ENCODE measurements at regions not wholly inside any gene's neighbourhood (a gene's known extent, or its start where the extent isn't known, plus 50 kb on each side); places are given as distances from the start of the nearest gene placed in this dataset.

- no peak overlapping the region for H3K27ac Mint-ChIP-seq
- intact Hi-C loops (cut with micrococcal nuclease), result no loop called here
- H3K4me1 Mint-ChIP-seq (ENCODE audit: low read depth), result no peaks in the 10 kb centered on the region
- no peaks in the 10 kb centered on the region for H3K36me3 Mint-ChIP-seq (ENCODE audit: low read depth)
- H3K9me3 Mint-ChIP-seq, result no peaks in the 10 kb centered on the region
- H3K27me3 Mint-ChIP-seq, result no peaks in the 10 kb centered on the region
- H3K4me3 Mint-ChIP-seq, result no peak overlapping the region
Observed at GRCh38 chr22:27556371-27556770, 245.2 kb downstream of the MN1 start.

- no peak overlapping the region for H3K4me3 Mint-ChIP-seq
- H3K4me1 Mint-ChIP-seq (ENCODE audit: low read depth), result no peaks in the 10 kb centered on the region
- H3K9me3 Mint-ChIP-seq, result no peaks in the 10 kb centered on the region
Observed at GRCh38 chr22:27557286-27558008, 244.1 kb downstream of the MN1 start.

GRCh38 chr22:27558658-27559371 lies 242.7 kb downstream of the MN1 start:
- Mint-ChIP-seq H3K36me3 (ENCODE audit: low read depth) (no peaks in the 10 kb centered on the region), H3K9me3 (no peaks in the 10 kb centered on the region), H3K27me3 (no peaks in the 10 kb centered on the region), H3K4me1 (ENCODE audit: low read depth) (no peaks in the 10 kb centered on the region), H3K4me3 (no peak overlapping the region), H3K27ac (no peak overlapping the region)
- intact Hi-C loops (cut with micrococcal nuclease), result no loop called here

More at GRCh38 chr22:27557286-27558008, 244.1 kb downstream of the MN1 start:
- Mint-ChIP-seq H3K36me3 (ENCODE audit: low read depth) (no peaks in the 10 kb centered on the region), H3K27me3 (no peaks in the 10 kb centered on the region), H3K27ac (no peak overlapping the region)
- intact Hi-C loops (cut with micrococcal nuclease), result no loop called here

GRCh38 chr22:27560781-27561180 lies 240.8 kb downstream of the MN1 start:
- H3K4me1 Mint-ChIP-seq (ENCODE audit: low read depth), result no peaks in the 10 kb centered on the region
- no peak overlapping the region for H3K27ac Mint-ChIP-seq
- intact Hi-C loops (cut with micrococcal nuclease), result no loop called here
- H3K27me3 Mint-ChIP-seq, result no peaks in the 10 kb centered on the region
- H3K9me3 Mint-ChIP-seq, result no peaks in the 10 kb centered on the region
- H3K36me3 Mint-ChIP-seq (ENCODE audit: low read depth), result no peaks in the 10 kb centered on the region
- no peak overlapping the region for H3K4me3 Mint-ChIP-seq

- intact Hi-C loops (cut with micrococcal nuclease), result no loop called here
- Mint-ChIP-seq H3K27me3 (no peaks in the 10 kb centered on the region), H3K9me3 (no peaks in the 10 kb centered on the region), H3K4me1 (ENCODE audit: low read depth) (no peaks in the 10 kb centered on the region), H3K4me3 (no peak overlapping the region), H3K27ac (no peak overlapping the region), H3K36me3 (ENCODE audit: low read depth) (no peaks in the 10 kb centered on the region)
Observed at GRCh38 chr22:27561286-27561904, 240.2 kb downstream of the MN1 start.

- H3K36me3 Mint-ChIP-seq (ENCODE audit: low read depth), result no peaks in the 10 kb centered on the region
- H3K27me3 Mint-ChIP-seq, result no peaks in the 10 kb centered on the region
- intact Hi-C loops (cut with micrococcal nuclease), result no loop called here
- no peaks in the 10 kb centered on the region for H3K9me3 Mint-ChIP-seq
- no peak overlapping the region for H3K4me3 Mint-ChIP-seq
- H3K4me1 Mint-ChIP-seq (ENCODE audit: low read depth), result no peaks in the 10 kb centered on the region
- no peak overlapping the region for H3K27ac Mint-ChIP-seq
Observed at GRCh38 chr22:27564806-27565205, 236.8 kb downstream of the MN1 start.

GRCh38 chr22:27566602-27567001 lies 235.0 kb downstream of the MN1 start:
- no peaks in the 10 kb centered on the region for H3K27me3 Mint-ChIP-seq
- no peak overlapping the region for H3K27ac Mint-ChIP-seq
- H3K4me1 Mint-ChIP-seq (ENCODE audit: low read depth), result no peaks in the 10 kb centered on the region
- H3K9me3 Mint-ChIP-seq, result no peaks in the 10 kb centered on the region
- intact Hi-C loops (cut with micrococcal nuclease), result no loop called here
- no peak overlapping the region for H3K4me3 Mint-ChIP-seq
- no peaks in the 10 kb centered on the region for H3K36me3 Mint-ChIP-seq (ENCODE audit: low read depth)

- Mint-ChIP-seq H3K27me3 (peaks cover 6% of the 10 kb centered on the region), H3K36me3 (ENCODE audit: low read depth) (no peaks in the 10 kb centered on the region), H3K27ac (no peak overlapping the region)
Observed at GRCh38 chr22:27568265-27568664, 233.3 kb downstream of the MN1 start.

GRCh38 chr22:27571463-27572277 lies 229.9 kb downstream of the MN1 start:
- no peak overlapping the region for H3K27ac Mint-ChIP-seq
- peaks cover 12% of the 10 kb centered on the region for H3K27me3 Mint-ChIP-seq
- no peaks in the 10 kb centered on the region for H3K36me3 Mint-ChIP-seq (ENCODE audit: low read depth)
- no peaks in the 10 kb centered on the region for H3K4me1 Mint-ChIP-seq (ENCODE audit: low read depth)
- no peaks in the 10 kb centered on the region for H3K9me3 Mint-ChIP-seq
- no peak overlapping the region for H3K4me3 Mint-ChIP-seq
- intact Hi-C loops (cut with micrococcal nuclease), result no loop called here

More at GRCh38 chr22:27568265-27568664, 233.3 kb downstream of the MN1 start:
- Mint-ChIP-seq H3K9me3 (no peaks in the 10 kb centered on the region), H3K4me1 (ENCODE audit: low read depth) (no peaks in the 10 kb centered on the region), H3K4me3 (no peak overlapping the region)
- intact Hi-C loops (cut with micrococcal nuclease), result no loop called here

GRCh38 chr22:27572278-27572666 lies 229.3 kb downstream of the MN1 start:
- H3K4me1 Mint-ChIP-seq (ENCODE audit: low read depth), result no peaks in the 10 kb centered on the region
- H3K4me3 Mint-ChIP-seq, result no peak overlapping the region
- no peaks in the 10 kb centered on the region for H3K9me3 Mint-ChIP-seq
- no peak overlapping the region for H3K27ac Mint-ChIP-seq
- peaks cover 14% of the 10 kb centered on the region for H3K27me3 Mint-ChIP-seq
- H3K36me3 Mint-ChIP-seq (ENCODE audit: low read depth), result no peaks in the 10 kb centered on the region
- intact Hi-C loops (cut with micrococcal nuclease), result no loop called here

GRCh38 chr22:27573280-27574001 lies 228.1 kb downstream of the MN1 start:
- no peak overlapping the region for H3K27ac Mint-ChIP-seq

GRCh38 chr22:27574002-27574366 lies 227.6 kb downstream of the MN1 start:
- H3K9me3 Mint-ChIP-seq, result no peaks in the 10 kb centered on the region
- H3K4me1 Mint-ChIP-seq (ENCODE audit: low read depth), result no peaks in the 10 kb centered on the region
- H3K27ac Mint-ChIP-seq, result no peak overlapping the region
- H3K36me3 Mint-ChIP-seq (ENCODE audit: low read depth), result no peaks in the 10 kb centered on the region
- intact Hi-C loops (cut with micrococcal nuclease), result no loop called here
- H3K4me3 Mint-ChIP-seq, result no peak overlapping the region
- H3K27me3 Mint-ChIP-seq, result peaks cover 14% of the 10 kb centered on the region

More at GRCh38 chr22:27573280-27574001, 228.1 kb downstream of the MN1 start:
- Mint-ChIP-seq H3K4me1 (ENCODE audit: low read depth) (no peaks in the 10 kb centered on the region), H3K36me3 (ENCODE audit: low read depth) (no peaks in the 10 kb centered on the region), H3K4me3 (no peak overlapping the region), H3K9me3 (no peaks in the 10 kb centered on the region), H3K27me3 (peaks cover 14% of the 10 kb centered on the region)
- intact Hi-C loops (cut with micrococcal nuclease), result no loop called here

GRCh38 chr22:27574651-27575050 lies 226.9 kb downstream of the MN1 start:
- H3K9me3 Mint-ChIP-seq, result no peaks in the 10 kb centered on the region
- no peak overlapping the region for H3K4me3 Mint-ChIP-seq
- H3K36me3 Mint-ChIP-seq (ENCODE audit: low read depth), result no peaks in the 10 kb centered on the region
- H3K27ac Mint-ChIP-seq, result no peak overlapping the region
- intact Hi-C loops (cut with micrococcal nuclease), result no loop called here
- H3K4me1 Mint-ChIP-seq (ENCODE audit: low read depth), result no peaks in the 10 kb centered on the region
- H3K27me3 Mint-ChIP-seq, result peaks cover 14% of the 10 kb centered on the region

Measured in dendritic cell treated with granulocyte-macrophage colony-stimulating factor and Interleukin-4, amounts not matched to agents 40 ng/mL and 50 ng/mL, for 4 days (primary cell).